K562 (cell line): ENCODE measurements at regions not wholly inside any gene's neighbourhood (a gene's known extent, or its start where the extent isn't known, plus 50 kb on each side); places are given as distances from the start of the nearest gene placed in this dataset.

Experiments used
- CBX2 ChIP-seq: fragments of 200-600 bp; sonication (generic); IDR thresholded peaks from one replicate; pipeline ENCODE4 v1.6.1; 2012; ENCODE audit warnings: mild to moderate bottlenecking, low read length, inconsistent platforms; ENCODE audit not compliant: insufficient read depth, poor library complexity, severe bottlenecking
- CTCF ChIP-seq, 3 experiments: IDR thresholded peaks in 2 of 3; conservative IDR thresholded peaks in 1 of 3; 2 replicates each; pipeline ENCODE4 v1.5.1; 2011 to 2012; ENCODE audit warnings: low read length in 3 of 3, mild to moderate bottlenecking in 3 of 3, control low read depth in 2 of 3, improper control_type of control experiment in 1 of 3, inconsistent platforms in 1 of 3, low read depth in 1 of 3, mixed read lengths in 1 of 3, moderate library complexity in 1 of 3; ENCODE audit not compliant: insufficient read depth in 2 of 3
- E2F6 ChIP-seq, 2 experiments: IDR thresholded peaks; 2 replicates each; pipeline ENCODE4 v1.6.1; 2011; ENCODE audit warnings: borderline replicate concordance in 1 of 2, control low read depth in 1 of 2, low read depth in 1 of 2, low read length in 1 of 2, mild to moderate bottlenecking in 1 of 2, mixed read lengths in 1 of 2, moderate library complexity in 1 of 2; ENCODE audit not compliant: insufficient read depth in 1 of 2, insufficient read length in 1 of 2, poor library complexity in 1 of 2, severe bottlenecking in 1 of 2; ENCODE audit errors: extremely low read depth in 1 of 2
- ELK1 ChIP-seq: sonication (generic); formaldehyde crosslinking; IDR thresholded peaks from 2 replicates; pipeline ENCODE4 v1.8.1; 2022; ENCODE audit warnings: missing genetic modification reagents
- FOXP4 ChIP-seq: sonication (generic); formaldehyde crosslinking; IDR thresholded peaks from 2 replicates; pipeline ENCODE4 v1.8.0; 2022; ENCODE audit warnings: mild to moderate bottlenecking, missing genetic modification reagents, borderline replicate concordance
- MAFK ChIP-seq: IDR thresholded peaks from 2 replicates; pipeline ENCODE4 v1.6.1; 2011; ENCODE audit warnings: low read length, improper control_type of control experiment
- SP1 ChIP-seq: sonication (generic); formaldehyde crosslinking; IDR thresholded peaks from 2 replicates; pipeline ENCODE4 v1.8.1; 2022; ENCODE audit warnings: mild to moderate bottlenecking, missing genetic modification reagents

- TF ChIP-seq FOXP4 (CRISPR knock-in tag): no peak
- TF ChIP-seq ELK1 (CRISPR knock-in tag): no peak
- no peak for TF ChIP-seq MAFK
- TF ChIP-seq CBX2: no peak
- TF ChIP-seq CTCF (IDR thresholded peaks at IDR 0.05 in 2 of 3, conservative IDR thresholded peaks at IDR 0.05 in 1 of 3; ENCODE audit: insufficient read depth in 2 of 3, low read depth in 1 of 3, low read length in 3 of 3): no peak
- TF ChIP-seq E2F6 (IDR thresholded peaks at IDR 0.05; ENCODE audit: borderline replicate concordance in 1 of 2, extremely low read depth in 1 of 2, insufficient read depth in 1 of 2, insufficient read length in 1 of 2, low read depth in 1 of 2, low read length in 1 of 2, poor library complexity in 1 of 2, severe bottlenecking in 1 of 2): no peak
- no peak for TF ChIP-seq SP1
These were observed 289.1 kb upstream of the KLF4 start for GRCh38 chr9:107778661-107779060.
